H1 (cell line): ENCODE measurements at regions not wholly inside any gene's neighbourhood (a gene's known extent, or its start where the extent isn't known, plus 50 kb on each side); places are given as distances from the start of the nearest gene placed in this dataset.

ENCODE experiments used
- ATF2 ChIP-seq: IDR thresholded peaks from 2 replicates; pipeline ENCODE4 v1.6.1; 2012; ENCODE audit warnings: low read length, inconsistent platforms
- RBBP5 ChIP-seq: IDR thresholded peaks from 2 replicates; pipeline ENCODE4 v1.7.1; 2012; ENCODE audit warnings: low read depth, mild to moderate bottlenecking, inconsistent platforms, low read length, moderate library complexity, borderline replicate concordance
- RNF2 ChIP-seq: fragments of 200-900, 300-1000 bp; sonication (generic); IDR thresholded peaks from 2 replicates; pipeline ENCODE4 v1.7.1; 2016; ENCODE audit warnings: borderline replicate concordance, low read depth, mild to moderate bottlenecking, antibody characterized with exemption, low read length; ENCODE audit not compliant: poor library complexity, severe bottlenecking; ENCODE audit errors: missing control alignments

DNA sequence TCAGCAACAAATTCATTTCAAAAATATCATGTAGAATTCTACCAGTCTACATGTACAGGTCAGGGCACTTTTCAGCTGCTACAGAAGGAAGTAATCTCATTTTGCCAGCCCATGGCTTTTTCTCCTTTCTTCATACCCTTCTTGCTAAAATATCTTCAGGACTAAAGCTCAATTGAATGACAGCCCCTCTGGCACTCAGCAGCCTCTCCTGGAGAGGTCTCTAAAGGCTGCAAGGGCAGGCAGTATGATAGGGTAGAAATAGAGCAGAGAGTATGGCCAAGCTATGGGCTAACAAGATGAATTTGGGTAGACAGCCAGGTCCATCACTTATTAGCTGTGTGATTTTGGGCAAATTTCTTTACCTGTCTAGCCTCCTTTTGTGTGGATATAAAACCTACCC is 224.6 kb upstream of the RPL34 start (continued):
- TF ChIP-seq RBBP5 (no peak), RNF2 (no peak), ATF2 (no peak)
- TF ChIP-seq, all 59 proteins: peak for 0
